ENCODE measurements at regions not wholly inside any gene's neighbourhood (a gene's known extent, or its start where the extent isn't known, plus 50 kb on each side); places are given as distances from the start of the nearest gene placed in this dataset.
"Not testable (repeated sequence)": the region's sequence is repeated elsewhere in the genome, so short reads cannot be mapped to it uniquely, and the experiment has no call there.

DNA sequence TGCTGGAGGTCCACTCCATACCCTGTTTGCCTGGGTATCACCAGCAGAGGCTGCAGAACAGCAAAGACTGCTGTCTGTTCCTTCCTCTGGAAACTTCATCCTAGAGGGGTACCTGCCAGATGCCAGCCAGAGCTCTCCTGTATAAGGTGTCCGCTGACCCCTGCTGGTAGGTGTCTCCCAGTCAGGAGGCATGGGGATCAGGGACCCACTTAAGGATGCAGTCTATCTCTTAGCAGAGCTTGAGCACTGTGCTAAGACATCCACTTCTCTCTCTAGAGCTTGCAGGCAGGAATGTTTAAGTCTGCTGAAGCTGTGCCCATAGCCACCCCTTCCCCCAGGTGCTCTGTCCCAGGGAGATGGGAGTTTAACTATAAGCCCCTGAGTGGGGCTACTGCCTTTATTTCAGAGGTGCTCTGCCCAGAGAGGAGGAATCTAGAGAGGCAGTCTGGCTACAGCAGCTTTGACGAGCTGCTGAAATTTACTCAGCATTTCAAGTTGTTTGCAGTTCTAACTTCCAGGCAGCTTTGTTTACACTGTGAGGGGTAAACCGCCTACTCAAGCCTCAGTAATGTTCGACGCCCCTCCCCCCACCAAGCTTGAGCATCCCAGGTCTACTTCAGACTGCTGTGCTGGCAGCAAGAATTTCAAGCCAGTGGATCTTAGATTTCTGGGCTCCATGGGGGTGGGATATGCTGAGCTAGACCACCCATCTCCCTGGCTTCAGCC lies 74.5 kb upstream of the GORAB start:
- TF ChIP-seq, protein P1, sequence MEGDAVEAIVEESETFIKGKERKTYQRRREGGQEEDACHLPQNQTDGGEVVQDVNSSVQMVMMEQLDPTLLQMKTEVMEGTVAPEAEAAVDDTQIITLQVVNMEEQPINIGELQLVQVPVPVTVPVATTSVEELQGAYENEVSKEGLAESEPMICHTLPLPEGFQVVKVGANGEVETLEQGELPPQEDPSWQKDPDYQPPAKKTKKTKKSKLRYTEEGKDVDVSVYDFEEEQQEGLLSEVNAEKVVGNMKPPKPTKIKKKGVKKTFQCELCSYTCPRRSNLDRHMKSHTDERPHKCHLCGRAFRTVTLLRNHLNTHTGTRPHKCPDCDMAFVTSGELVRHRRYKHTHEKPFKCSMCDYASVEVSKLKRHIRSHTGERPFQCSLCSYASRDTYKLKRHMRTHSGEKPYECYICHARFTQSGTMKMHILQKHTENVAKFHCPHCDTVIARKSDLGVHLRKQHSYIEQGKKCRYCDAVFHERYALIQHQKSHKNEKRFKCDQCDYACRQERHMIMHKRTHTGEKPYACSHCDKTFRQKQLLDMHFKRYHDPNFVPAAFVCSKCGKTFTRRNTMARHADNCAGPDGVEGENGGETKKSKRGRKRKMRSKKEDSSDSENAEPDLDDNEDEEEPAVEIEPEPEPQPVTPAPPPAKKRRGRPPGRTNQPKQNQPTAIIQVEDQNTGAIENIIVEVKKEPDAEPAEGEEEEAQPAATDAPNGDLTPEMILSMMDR (conservative IDR thresholded peaks at IDR 0.05), result peak; percentile 11
- TF ChIP-seq ZFX (IDR thresholded peaks at IDR 0.05), result not testable (repeated sequence)
